Keratinocyte (primary cell): ENCODE measurements at regions not wholly inside any gene's neighbourhood (a gene's known extent, or its start where the extent isn't known, plus 50 kb on each side); places are given as distances from the start of the nearest gene placed in this dataset.

ENCODE experiments used
- CTCF ChIP-seq, 3 experiments: IDR thresholded peaks in 1 of 3; conservative IDR thresholded peaks in 1 of 3; optimal IDR thresholded peaks in 1 of 3; 2 replicates in 2 of 3; 3 replicates in 1 of 3; pipeline versions ENCODE3 to v1.5.1; 2011; ENCODE audit warnings: low read length in 3 of 3, mild to moderate bottlenecking in 3 of 3, moderate library complexity in 2 of 3, control low read depth in 1 of 3, inconsistent platforms in 1 of 3; ENCODE audit not compliant: insufficient read depth in 2 of 3; ENCODE audit errors: extremely low read depth in 1 of 3
- EZH2 ChIP-seq: IDR thresholded peaks from one replicate; pipeline ENCODE4 v1.6.1; 2012; ENCODE audit warnings: inconsistent platforms, mild to moderate bottlenecking, low read length, moderate library complexity

DNA sequence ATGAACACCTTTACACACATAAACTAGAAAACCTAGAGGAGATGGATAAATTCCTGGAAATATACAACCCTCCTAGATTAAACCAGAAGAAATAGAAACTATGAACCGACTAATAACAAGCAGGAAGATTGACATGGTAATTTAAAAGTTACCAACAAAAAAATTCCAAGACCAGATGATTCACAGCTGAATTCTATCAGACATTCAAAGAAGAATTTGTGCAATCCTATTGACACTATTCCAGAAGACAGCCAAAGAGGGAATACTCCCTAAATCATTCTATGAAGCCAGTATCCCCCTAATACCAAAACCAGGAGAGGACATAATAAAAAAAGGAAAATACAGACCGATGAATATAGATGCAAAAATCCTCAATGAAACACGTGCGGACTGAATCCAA is 102.6 kb upstream of the KRR1 start:
- no peak for TF ChIP-seq CTCF (optimal IDR thresholded peaks at IDR 0.05 in 1 of 3, IDR thresholded peaks at IDR 0.05 in 1 of 3, conservative IDR thresholded peaks at IDR 0.05 in 1 of 3; ENCODE audit: extremely low read depth in 1 of 3, insufficient read depth in 2 of 3, low read length in 3 of 3)
- TF ChIP-seq EZH2 = no peak
